Central memory CD8-positive, alpha-beta T cell (primary cell): ENCODE measurements at regions not wholly inside any gene's neighbourhood (a gene's known extent, or its start where the extent isn't known, plus 50 kb on each side); places are given as distances from the start of the nearest gene placed in this dataset.
"Not testable (repeated sequence)": the region's sequence is repeated elsewhere in the genome, so short reads cannot be mapped to it uniquely, and the experiment has no call there.

Source experiments
- ATAC-seq: fragments of 150-1000 bp; cut with Tn5 transposase; replicated peaks from 2 replicates; pipeline ENCODE4 v1.10.0; 2022; ENCODE audit warnings: mild to moderate bottlenecking, moderate FRiP score, moderate number of reproducible peaks; ENCODE audit not compliant: poor library complexity, severe bottlenecking; ENCODE audit errors: extremely low read depth
- DNase-seq, 2 donors: peaks; one replicate each; pipeline ENCODE4 v3.0.0; 2021; ENCODE audit warnings: low spot score in 2 of 2
- H3K27ac Mint-ChIP-seq: one replicate; pipeline ENCODE4 v1.8.0; 2022; ENCODE audit warnings: low read depth, mild to moderate bottlenecking, moderate library complexity, mixed read lengths
- H3K27me3 Mint-ChIP-seq: one replicate; pipeline ENCODE4 v1.8.0; 2022; ENCODE audit warnings: mixed read lengths
- H3K36me3 Mint-ChIP-seq: one replicate; pipeline ENCODE4 v1.8.0; 2022; ENCODE audit warnings: mild to moderate bottlenecking, moderate library complexity, mixed read lengths; ENCODE audit not compliant: insufficient read depth
- H3K4me1 Mint-ChIP-seq: one replicate; pipeline ENCODE4 v1.8.0; 2022; ENCODE audit warnings: mixed read lengths
- H3K4me3 Mint-ChIP-seq: one replicate; pipeline ENCODE4 v1.8.0; 2022; ENCODE audit warnings: mild to moderate bottlenecking, moderate library complexity, mixed read lengths
- H3K9me3 Mint-ChIP-seq: one replicate; pipeline ENCODE4 v1.8.0; 2022; ENCODE audit warnings: mixed read lengths

- no peak for ATAC-seq
- H3K4me3 Mint-ChIP-seq = no peak overlapping the region
Measured at GRCh38 chr13:73661066-73661465, 473.1 kb downstream of the KLF12 start.

DNA sequence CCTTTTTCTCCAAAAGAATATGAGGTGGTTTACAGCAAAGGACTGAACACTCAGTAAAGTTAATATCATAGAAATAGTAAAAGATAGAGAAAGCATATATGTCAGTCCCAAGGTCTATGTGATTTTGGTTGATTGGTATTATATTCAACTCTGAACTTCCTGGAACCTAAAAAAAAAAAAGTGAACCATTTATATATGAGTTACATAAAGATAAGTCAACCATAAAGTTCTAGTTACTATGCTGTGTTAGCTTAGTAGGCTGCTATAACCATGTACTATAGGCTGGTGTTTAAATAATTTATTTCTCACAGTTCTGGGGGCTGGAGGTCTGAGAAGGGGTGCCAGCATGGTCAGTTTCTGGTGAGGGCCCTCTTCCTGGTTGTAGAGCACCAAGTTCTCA lies 475.6 kb downstream of the KLF12 start:
- Mint-ChIP-seq H3K27me3 (peaks cover 35% of the 10 kb centered on the region), H3K9me3 (no peaks in the 10 kb centered on the region), H3K36me3 (peaks cover 2% of the 10 kb centered on the region), H3K27ac (no peak overlapping the region), H3K4me1 (peaks cover 6% of the 10 kb centered on the region), H3K4me3 (no peak overlapping the region)
- ATAC-seq (no peak), DNase-seq (no peak)

More at GRCh38 chr13:73661066-73661465, 473.1 kb downstream of the KLF12 start:
- no peak for DNase-seq
- H3K27ac Mint-ChIP-seq = no peak overlapping the region
- peaks cover 2% of the 10 kb centered on the region for H3K36me3 Mint-ChIP-seq
- H3K27me3 Mint-ChIP-seq = peaks cover 35% of the 10 kb centered on the region
- peaks cover 6% of the 10 kb centered on the region for H3K4me1 Mint-ChIP-seq
- no peaks in the 10 kb centered on the region for H3K9me3 Mint-ChIP-seq

- no peaks in the 10 kb centered on the region for H3K9me3 Mint-ChIP-seq
- no peak for ATAC-seq
- H3K27me3 Mint-ChIP-seq = peaks cover 35% of the 10 kb centered on the region
- peaks cover 6% of the 10 kb centered on the region for H3K4me1 Mint-ChIP-seq
- no peak overlapping the region for H3K27ac Mint-ChIP-seq
- H3K4me3 Mint-ChIP-seq = no peak overlapping the region
- peaks cover 2% of the 10 kb centered on the region for H3K36me3 Mint-ChIP-seq
- DNase-seq = no peak
Measured at GRCh38 chr13:73657821-73658540, 476.2 kb downstream of the KLF12 start.

- H3K4me3 Mint-ChIP-seq = no peak overlapping the region
- no peak overlapping the region for H3K27ac Mint-ChIP-seq
- ATAC-seq (no peak), DNase-seq (no peak)
- H3K36me3 Mint-ChIP-seq = peaks cover 2% of the 10 kb centered on the region
- H3K27me3 Mint-ChIP-seq = peaks cover 24% of the 10 kb centered on the region
- peaks cover 6% of the 10 kb centered on the region for H3K4me1 Mint-ChIP-seq
- H3K9me3 Mint-ChIP-seq = no peaks in the 10 kb centered on the region
Measured at GRCh38 chr13:73656863-73657262, 477.3 kb downstream of the KLF12 start.

- no peak overlapping the region for H3K27ac Mint-ChIP-seq
- H3K9me3 Mint-ChIP-seq = no peaks in the 10 kb centered on the region
- H3K36me3 Mint-ChIP-seq = no peaks in the 10 kb centered on the region
- H3K4me1 Mint-ChIP-seq = no peaks in the 10 kb centered on the region
- H3K27me3 Mint-ChIP-seq = peaks cover 16% of the 10 kb centered on the region
- ATAC-seq (no peak), DNase-seq (no peak)
- H3K4me3 Mint-ChIP-seq = no peak overlapping the region
Measured at GRCh38 chr13:73653688-73654087, 480.5 kb downstream of the KLF12 start.

- DNase-seq (no peak), ATAC-seq (no peak)
- no peak overlapping the region for H3K4me3 Mint-ChIP-seq
- H3K36me3 Mint-ChIP-seq = peaks cover 2% of the 10 kb centered on the region
- no peaks in the 10 kb centered on the region for H3K4me1 Mint-ChIP-seq
- no peak overlapping the region for H3K27ac Mint-ChIP-seq
- H3K9me3 Mint-ChIP-seq = no peaks in the 10 kb centered on the region
- H3K27me3 Mint-ChIP-seq = peaks cover 31% of the 10 kb centered on the region
Measured at GRCh38 chr13:73647417-73647816, 486.8 kb downstream of the KLF12 start.

DNA sequence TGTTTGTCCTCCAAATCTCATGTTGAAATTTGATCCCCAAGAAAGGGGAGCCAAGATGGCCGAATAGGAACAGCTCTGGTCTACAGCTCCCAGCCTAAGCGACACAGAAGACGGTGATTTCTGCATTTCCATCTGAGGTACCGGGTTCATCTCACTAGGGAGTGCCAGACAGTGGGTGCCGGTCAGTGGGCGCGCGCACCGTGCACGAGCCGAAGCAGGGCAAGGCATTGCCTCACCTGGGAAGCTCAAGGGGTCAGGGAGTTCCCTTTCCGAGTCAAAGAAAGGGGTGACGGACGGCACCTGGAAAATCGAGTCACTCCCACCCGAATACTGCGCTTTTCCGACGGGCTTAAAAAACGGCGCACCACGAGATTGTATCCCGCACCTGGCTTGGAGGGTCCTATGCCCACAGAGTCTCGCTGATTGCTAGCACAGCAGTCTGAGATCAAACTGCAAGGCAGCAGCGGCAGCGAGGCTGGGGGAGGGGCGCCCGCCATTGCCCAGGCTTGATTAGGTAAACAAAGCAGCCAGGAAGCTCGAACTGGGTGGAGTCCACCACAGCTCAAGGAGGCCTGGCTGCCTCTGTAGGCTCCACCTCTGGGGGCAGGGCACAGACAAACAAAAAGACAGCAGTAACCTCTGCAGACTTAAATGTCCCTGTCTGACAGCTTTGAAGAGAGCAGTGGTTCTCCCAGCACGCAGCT lies 493.6 kb downstream of the KLF12 start:
- H3K27me3 Mint-ChIP-seq = peaks cover 31% of the 10 kb centered on the region
- not testable (repeated sequence) for ATAC-seq, H3K9me3 Mint-ChIP-seq, H3K27ac Mint-ChIP-seq, H3K36me3 Mint-ChIP-seq, DNase-seq, H3K4me3 Mint-ChIP-seq, H3K4me1 Mint-ChIP-seq

- H3K36me3 Mint-ChIP-seq = no peaks in the 10 kb centered on the region
- ATAC-seq = no peak
- no peak overlapping the region for H3K4me3 Mint-ChIP-seq
- H3K9me3 Mint-ChIP-seq = no peaks in the 10 kb centered on the region
- no peaks in the 10 kb centered on the region for H3K4me1 Mint-ChIP-seq
- no peak for DNase-seq
- no peak overlapping the region for H3K27ac Mint-ChIP-seq
- H3K27me3 Mint-ChIP-seq = peaks cover 81% of the 10 kb centered on the region
Measured at GRCh38 chr13:73635166-73635787, 498.9 kb downstream of the KLF12 start.

GRCh38 chr13:73633817-73634460 lies 500.3 kb downstream of the KLF12 start:
- ATAC-seq = no peak

DNA sequence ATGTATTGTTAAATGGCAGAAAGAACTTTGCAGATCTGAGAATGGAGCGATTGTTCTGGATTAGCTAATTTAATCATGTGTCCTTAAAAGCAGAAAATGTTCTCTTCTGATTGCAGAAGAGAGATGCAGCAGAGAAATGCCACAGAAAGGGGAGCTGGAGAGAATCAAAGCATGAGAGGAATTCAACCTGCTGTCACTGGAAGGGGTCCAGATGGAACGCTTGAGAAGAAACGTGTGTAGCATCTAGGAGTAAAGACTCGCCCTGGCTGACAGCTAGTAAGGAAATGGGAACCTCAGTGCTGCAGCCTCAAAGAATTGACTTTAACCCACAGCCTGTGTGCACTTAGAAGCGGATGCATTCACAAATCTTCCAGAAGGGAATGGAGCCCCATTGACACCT lies 502.8 kb downstream of the KLF12 start:
- H3K9me3 Mint-ChIP-seq = no peaks in the 10 kb centered on the region
- no peak overlapping the region for H3K4me3 Mint-ChIP-seq
- H3K27ac Mint-ChIP-seq = no peak overlapping the region
- peaks cover 62% of the 10 kb centered on the region for H3K27me3 Mint-ChIP-seq
- ATAC-seq (no peak), DNase-seq (no peak)
- H3K36me3 Mint-ChIP-seq = no peaks in the 10 kb centered on the region
- H3K4me1 Mint-ChIP-seq = no peaks in the 10 kb centered on the region

More at GRCh38 chr13:73633817-73634460, 500.3 kb downstream of the KLF12 start:
- H3K9me3 Mint-ChIP-seq = no peaks in the 10 kb centered on the region
- H3K4me3 Mint-ChIP-seq = no peak overlapping the region
- no peak overlapping the region for H3K27ac Mint-ChIP-seq
- H3K4me1 Mint-ChIP-seq = no peaks in the 10 kb centered on the region
- DNase-seq = no peak
- H3K27me3 Mint-ChIP-seq = peaks cover 75% of the 10 kb centered on the region
- no peaks in the 10 kb centered on the region for H3K36me3 Mint-ChIP-seq

DNA sequence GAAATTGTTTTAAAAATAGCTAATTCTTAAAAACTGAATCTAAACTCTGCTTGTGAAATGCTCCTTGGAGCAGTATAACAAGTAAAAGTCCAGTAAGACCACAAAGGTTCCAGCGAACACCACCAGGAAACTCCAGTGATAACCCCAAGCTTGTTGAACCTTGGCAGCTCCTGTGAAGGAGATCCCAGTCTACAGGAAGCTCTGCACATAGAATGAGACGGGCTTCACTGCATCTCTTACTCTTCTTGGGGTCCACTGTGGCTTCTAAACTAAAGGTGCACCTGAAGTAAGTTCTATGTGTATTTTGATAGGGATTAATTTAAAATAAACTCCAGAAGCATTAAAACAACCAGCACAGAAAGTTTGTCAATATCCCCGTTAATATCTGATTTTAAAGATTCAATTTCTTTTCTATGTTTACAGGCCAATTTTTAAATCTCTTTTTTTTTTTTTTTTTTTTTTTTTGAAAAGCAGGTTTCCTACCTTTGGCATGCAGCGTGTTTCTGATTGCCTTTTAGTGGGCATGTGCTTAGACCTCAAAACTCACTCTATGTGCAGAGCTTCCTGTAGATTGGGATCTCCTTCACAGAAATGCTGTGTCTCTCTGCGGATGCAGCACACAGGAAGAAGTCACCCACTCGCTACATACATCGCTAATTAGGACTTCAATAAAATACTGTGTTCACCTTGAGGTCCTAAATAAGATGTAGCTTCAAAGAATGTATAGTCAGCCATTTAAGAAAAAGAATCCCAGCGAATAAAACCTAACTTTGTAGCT lies 508.5 kb downstream of the KLF12 start:
- peak; percentile 73 for ATAC-seq
- Mint-ChIP-seq H3K4me3 (no peak overlapping the region), H3K27ac (no peak overlapping the region), H3K9me3 (no peaks in the 10 kb centered on the region), H3K4me1 (no peaks in the 10 kb centered on the region), H3K36me3 (peaks cover 1% of the 10 kb centered on the region), H3K27me3 (peaks cover 46% of the 10 kb centered on the region)
- no peak for DNase-seq

DNA sequence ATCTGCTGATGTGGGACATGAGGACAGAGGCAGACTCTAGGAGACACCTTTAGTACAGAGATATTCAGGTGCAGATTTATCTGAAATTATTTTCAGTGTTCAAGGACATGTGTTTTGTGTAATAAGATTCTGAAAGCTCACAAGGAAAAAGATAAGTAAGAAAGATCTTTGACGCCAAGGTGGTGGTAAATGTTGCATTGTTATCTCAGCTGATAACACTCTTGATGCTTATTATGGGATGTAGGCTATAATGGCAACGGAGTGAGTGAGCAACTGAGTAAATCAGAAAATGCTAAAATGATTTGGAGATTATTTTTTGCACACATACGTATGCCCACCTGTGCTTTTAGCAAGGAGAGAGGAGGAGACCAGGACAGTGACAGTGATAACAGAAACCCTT lies 510.9 kb downstream of the KLF12 start:
- H3K27ac Mint-ChIP-seq = no peak overlapping the region
- H3K4me1 Mint-ChIP-seq = no peaks in the 10 kb centered on the region
- ATAC-seq = no peak
- H3K4me3 Mint-ChIP-seq = no peak overlapping the region
- no peaks in the 10 kb centered on the region for H3K9me3 Mint-ChIP-seq
- peaks cover 1% of the 10 kb centered on the region for H3K36me3 Mint-ChIP-seq
- no peak for DNase-seq
- peaks cover 51% of the 10 kb centered on the region for H3K27me3 Mint-ChIP-seq
